Loucy (cell line): ENCODE measurements at regions not wholly inside any gene's neighbourhood (a gene's known extent, or its start where the extent isn't known, plus 50 kb on each side); places are given as distances from the start of the nearest gene placed in this dataset.

Experiments
- CTCF ChIP-seq: fragments of 200-600 bp; sonication (generic); conservative IDR thresholded peaks from 2 replicates; pipeline ENCODE4 v1.5.1; 2014; ENCODE audit warnings: mild to moderate bottlenecking, antibody characterized with exemption, low read length
- EZH2phosphoT487 ChIP-seq: fragments of 200-600 bp; IDR thresholded peaks from 2 replicates; pipeline ENCODE4 v1.6.1; 2018; ENCODE audit warnings: antibody characterized with exemption, mild to moderate bottlenecking, moderate library complexity, borderline replicate concordance

GRCh38 chr22:22403771-22404170, 104.8 kb downstream of the ZNF280B start:
- TF ChIP-seq CTCF, result no peak
- no peak for TF ChIP-seq EZH2phosphoT487
